Sigmoid colon (tissue), 6 donors: ENCODE measurements at regions not wholly inside any gene's neighbourhood (a gene's known extent, or its start where the extent isn't known, plus 50 kb on each side); places are given as distances from the start of the nearest gene placed in this dataset.

Experiments used
- DNase-seq: peaks from one replicate; pipeline ENCODE4 v3.0.0-alpha.2; 2019
- H3K27ac ChIP-seq, 4 donors: fragments of 200-600 bp; sonication (generic); one replicate each; pipeline ENCODE4 v1.5.1; 2016 to 2019; ENCODE audit warnings: mild to moderate bottlenecking in 1 of 4
- H3K27me3 ChIP-seq, 3 donors: fragments of 200-600 bp; sonication (generic); one replicate each; pipeline ENCODE4 v1.5.1; 2019; ENCODE audit warnings: mild to moderate bottlenecking in 1 of 3
- H3K36me3 ChIP-seq, 4 donors: fragments of 200-600 bp; sonication (generic); one replicate each; pipeline ENCODE4 v1.5.1; 2016 to 2019
- H3K4me1 ChIP-seq, 4 donors: fragments of 200-600 bp; sonication (generic); one replicate each; pipeline ENCODE4 v1.5.1; 2017 to 2019
- H3K4me3 ChIP-seq, 4 donors: fragments of 200-600 bp; sonication (generic); one replicate each; pipeline ENCODE4 v1.5.1; 2017 to 2019; ENCODE audit warnings: mild to moderate bottlenecking in 2 of 4, moderate library complexity in 1 of 4
- H3K9me3 ChIP-seq, 4 donors: fragments of 200-600 bp in 3 of 4; sonication (generic) in 3 of 4; one replicate each; pipeline versions ENCODE4 v1.5.1 to v1.6.1; 2013 to 2019
- CTCF ChIP-seq, 4 experiments: fragments of 450-650 bp in 3 of 4; fragments of 200-600 bp in 1 of 4; IDR thresholded peaks; one replicate each; pipeline ENCODE4 v1.5.1; 2016 to 2019; ENCODE audit warnings: antibody characterized with exemption in 4 of 4, mild to moderate bottlenecking in 3 of 4, moderate library complexity in 2 of 4
- EP300 ChIP-seq, 4 donors: sonication (generic); formaldehyde crosslinking; IDR thresholded peaks; one replicate each; pipeline ENCODE4 v1.6.1; 2017; ENCODE audit warnings: antibody characterized with exemption in 4 of 4
- POLR2A ChIP-seq, 2 donors: fragments of 450-650 bp; IDR thresholded peaks; one replicate each; pipeline ENCODE4 v1.6.1; 2016; ENCODE audit warnings: antibody characterized with exemption in 2 of 2, mild to moderate bottlenecking in 2 of 2, moderate library complexity in 2 of 2
- POLR2AphosphoS5 ChIP-seq, 4 donors: sonication (generic); formaldehyde crosslinking; IDR thresholded peaks; one replicate each; pipeline ENCODE4 v1.6.1; 2017; ENCODE audit warnings: antibody characterized with exemption in 4 of 4
- WGBS, 2 donors: extraction: QIAGEN DNeasy Blood & Tissue Kit; methylation state at CpG; one replicate each; pipeline ENCODE4 v1.1.7; 2013; 5-methylcytosine and 5-hydroxymethylcytosine counted together
- intact Hi-C: fragments of 100-400 bp; cut with DNase I; formaldehyde crosslinking; loops from one replicate; pipeline ENCODE4 v1.15.1; 2023
- donor health status: healthy with polysubstance abuse.
- donor health status: healthy.

- DNase-seq: no peak
- Histone ChIP-seq H3K27ac (no peak overlapping the region), H3K4me1 (no peaks in the 10 kb centered on the region), H3K36me3 (no peaks in the 10 kb centered on the region), H3K9me3 (no peaks in the 10 kb centered on the region), H3K4me3 (no peak overlapping the region), H3K27me3 (no peaks in the 10 kb centered on the region)
- no peak for TF ChIP-seq EP300 (IDR thresholded peaks at IDR 0.05)
- TF ChIP-seq POLR2AphosphoS5 (IDR thresholded peaks at IDR 0.05): no peak
- TF ChIP-seq CTCF (IDR thresholded peaks at IDR 0.05): no peak
- TF ChIP-seq POLR2A (IDR thresholded peaks at IDR 0.05): no peak
- WGBS, 2 donors: 67 to 74% methylated on average over 2 of the region's 2 CpGs
- intact Hi-C loops: no loop called here
Measured at GRCh38 chr2:226431288-226431948, 368.2 kb downstream of the IRS1 start.

GRCh38 chr2:226429476-226429875, 370.1 kb downstream of the IRS1 start:
- H3K27ac ChIP-seq: no peak overlapping the region
- H3K4me3 ChIP-seq: no peak overlapping the region
- peaks cover 0 to 7% (median 2%) of the 10 kb centered on the region in 4 donors for H3K4me1 ChIP-seq
- DNase-seq: no peak
- WGBS, 2 donors: 90 to 93% methylated on average over 2 of the region's 2 CpGs
- no peaks in the 10 kb centered on the region for H3K27me3 ChIP-seq
- no peaks in the 10 kb centered on the region for H3K9me3 ChIP-seq
- H3K36me3 ChIP-seq: no peaks in the 10 kb centered on the region
- no peak for TF ChIP-seq CTCF (IDR thresholded peaks at IDR 0.05)
- no peak for TF ChIP-seq EP300 (IDR thresholded peaks at IDR 0.05)
- intact Hi-C loops: loop anchor here (5.0 kb wide), 1 partner anchor 368 kb away; the partner anchor contains the start of gene IRS1

GRCh38 chr2:226427538-226428307, 371.9 kb downstream of the IRS1 start:
- no peak for DNase-seq
- Histone ChIP-seq H3K4me3 (no peak overlapping the region), H3K4me1 (peaks cover 0 to 17% (median 16%) of the 10 kb centered on the region in 4 donors), H3K27ac (no peak overlapping the region), H3K27me3 (no peaks in the 10 kb centered on the region), H3K36me3 (no peaks in the 10 kb centered on the region), H3K9me3 (no peaks in the 10 kb centered on the region)
- 93 to 96% methylated on average over 7 of the region's 7 CpGs for WGBS, 2 donors
- intact Hi-C loops: loop anchor here (5.0 kb wide), 1 partner anchor 370 kb away; the partner anchor contains the start of gene IRS1
- TF ChIP-seq POLR2AphosphoS5 (IDR thresholded peaks at IDR 0.05) (no peak), CTCF (IDR thresholded peaks at IDR 0.05) (no peak), POLR2A (IDR thresholded peaks at IDR 0.05) (no peak), EP300 (IDR thresholded peaks at IDR 0.05) (no peak)

GRCh38 chr2:226426292-226426736, 373.3 kb downstream of the IRS1 start:
- peaks cover 0 to 17% (median 16%) of the 10 kb centered on the region in 4 donors for H3K4me1 ChIP-seq
- no peaks in the 10 kb centered on the region for H3K27me3 ChIP-seq
- intact Hi-C loops: loop anchor here (5.0 kb wide), 1 partner anchor 371 kb away; the partner anchor contains the start of gene IRS1
- DNase-seq: no peak
- 75 to 84% methylated on average over 5 of the region's 5 CpGs for WGBS, 2 donors
- no peaks in the 10 kb centered on the region for H3K36me3 ChIP-seq
- no peak overlapping the region for H3K27ac ChIP-seq
- TF ChIP-seq POLR2AphosphoS5 (IDR thresholded peaks at IDR 0.05) (no peak), CTCF (IDR thresholded peaks at IDR 0.05) (no peak), POLR2A (IDR thresholded peaks at IDR 0.05) (no peak)
- H3K4me3 ChIP-seq: no peak overlapping the region
- H3K9me3 ChIP-seq: no peaks in the 10 kb centered on the region
